HG03469 (cell line): ENCODE measurements at regions not wholly inside any gene's neighbourhood (a gene's known extent, or its start where the extent isn't known, plus 50 kb on each side); places are given as distances from the start of the nearest gene placed in this dataset.
"Not testable (repeated sequence)": the region's sequence is repeated elsewhere in the genome, so short reads cannot be mapped to it uniquely, and the experiment has no call there.

Experiments
- ATAC-seq: cut with Tn5 transposase; IDR thresholded peaks from one replicate; pipeline ENCODE4 v1.9.1; 2021; ENCODE audit warnings: mild to moderate bottlenecking, moderate library complexity, moderate number of reproducible peaks; ENCODE audit not compliant: unreplicated experiment

GRCh38 chr4:28007693-28008092 lies 1147.1 kb downstream of the STIM2 start:
- no peak for ATAC-seq

GRCh38 chr4:28009541-28009940 lies 1148.9 kb downstream of the STIM2 start:
- ATAC-seq = no peak

DNA sequence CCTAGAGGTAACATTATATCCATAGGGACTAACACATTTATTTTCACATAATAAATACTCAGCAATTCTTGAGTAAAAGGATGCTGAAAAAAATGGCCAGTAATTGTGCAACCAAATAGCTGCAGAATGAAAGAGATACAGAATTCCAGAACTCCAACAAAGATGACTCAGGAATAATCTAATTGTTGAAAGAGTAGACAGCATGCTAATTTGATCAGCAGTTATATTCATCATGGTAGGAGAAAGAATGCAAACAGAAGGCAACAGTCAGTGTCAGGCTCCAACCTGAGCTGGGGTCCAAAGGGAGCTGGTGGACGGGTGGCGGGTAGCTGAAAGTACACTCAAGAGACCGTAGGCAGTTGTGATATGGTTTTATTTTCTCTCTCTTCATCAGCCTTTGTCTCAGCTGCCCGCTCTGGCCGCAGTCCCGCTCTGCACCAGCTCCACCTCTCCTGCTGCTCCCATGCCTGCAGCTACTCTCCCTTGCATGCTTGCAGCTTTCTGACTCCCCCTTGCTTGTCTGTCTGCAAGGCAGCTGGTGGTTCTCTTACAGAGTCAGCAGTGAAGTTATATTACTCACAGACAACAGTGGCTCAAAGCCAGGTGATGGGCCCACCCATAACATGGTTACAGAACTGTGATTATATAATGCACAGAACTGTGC lies 1150.1 kb downstream of the STIM2 start:
- ATAC-seq = no peak

GRCh38 chr4:28014469-28014868 lies 1153.8 kb downstream of the STIM2 start:
- ATAC-seq = no peak

DNA sequence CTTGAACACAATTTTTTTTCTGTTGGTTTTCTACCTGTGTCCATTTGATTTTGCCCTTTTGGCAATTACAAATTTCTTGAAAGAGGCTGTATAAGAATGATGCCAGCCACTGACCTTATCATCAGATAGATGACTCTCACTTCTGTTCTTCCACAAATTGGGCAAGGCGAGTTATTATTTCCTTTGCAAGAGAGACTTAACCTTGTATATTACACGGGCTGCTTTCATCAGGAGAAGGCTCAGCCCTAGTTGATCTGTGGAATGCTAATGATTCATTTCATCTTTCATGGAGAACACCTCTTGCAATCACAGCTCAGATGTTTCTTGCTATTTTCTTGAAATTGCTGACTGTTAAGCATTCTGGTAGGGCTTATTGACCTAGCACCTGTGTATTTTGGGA lies 1155.4 kb downstream of the STIM2 start:
- no peak for ATAC-seq

GRCh38 chr4:28038253-28038652 lies 1177.6 kb downstream of the STIM2 start:
- ATAC-seq = not testable (repeated sequence)

- no peak for ATAC-seq
Measured at GRCh38 chr4:28062562-28062961, 1201.9 kb downstream of the STIM2 start.

DNA sequence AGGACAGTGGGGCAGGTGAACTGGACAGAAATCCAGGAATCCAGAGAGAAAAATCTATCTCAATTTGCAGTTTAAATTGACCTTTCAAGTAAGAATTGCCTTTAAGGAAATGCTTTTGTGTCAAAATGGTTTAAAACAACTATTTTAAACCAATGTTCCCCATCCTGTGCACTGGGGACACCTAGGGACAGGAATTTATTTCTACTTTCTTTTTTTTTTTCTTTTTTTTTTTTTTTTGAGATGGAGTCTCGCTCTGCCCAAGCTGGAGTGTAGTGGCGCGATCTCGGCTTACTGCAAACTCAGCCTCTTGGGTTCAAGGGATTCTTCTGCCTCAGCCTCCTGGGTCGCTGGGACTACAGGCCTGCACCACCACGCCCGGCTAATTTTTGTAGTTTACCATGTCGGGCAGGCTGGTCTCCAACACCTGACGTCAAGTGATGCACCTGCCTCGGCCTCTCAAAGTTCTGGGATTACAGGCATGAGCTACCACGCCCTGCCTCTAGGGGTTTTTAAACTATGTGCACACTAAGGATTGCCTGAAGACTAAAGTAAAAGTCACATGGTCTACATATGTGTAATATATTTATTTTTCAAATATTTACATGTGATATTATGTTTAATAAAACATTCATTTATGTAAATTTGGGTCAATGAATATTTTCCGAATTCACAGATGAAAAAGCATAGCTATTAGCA lies 1213.4 kb downstream of the STIM2 start:
- ATAC-seq = no peak

GRCh38 chr4:28075401-28075956 lies 1214.8 kb downstream of the STIM2 start:
- no peak for ATAC-seq

- not testable (repeated sequence) for ATAC-seq
Measured at GRCh38 chr4:28077203-28077602, 1216.6 kb downstream of the STIM2 start.

DNA sequence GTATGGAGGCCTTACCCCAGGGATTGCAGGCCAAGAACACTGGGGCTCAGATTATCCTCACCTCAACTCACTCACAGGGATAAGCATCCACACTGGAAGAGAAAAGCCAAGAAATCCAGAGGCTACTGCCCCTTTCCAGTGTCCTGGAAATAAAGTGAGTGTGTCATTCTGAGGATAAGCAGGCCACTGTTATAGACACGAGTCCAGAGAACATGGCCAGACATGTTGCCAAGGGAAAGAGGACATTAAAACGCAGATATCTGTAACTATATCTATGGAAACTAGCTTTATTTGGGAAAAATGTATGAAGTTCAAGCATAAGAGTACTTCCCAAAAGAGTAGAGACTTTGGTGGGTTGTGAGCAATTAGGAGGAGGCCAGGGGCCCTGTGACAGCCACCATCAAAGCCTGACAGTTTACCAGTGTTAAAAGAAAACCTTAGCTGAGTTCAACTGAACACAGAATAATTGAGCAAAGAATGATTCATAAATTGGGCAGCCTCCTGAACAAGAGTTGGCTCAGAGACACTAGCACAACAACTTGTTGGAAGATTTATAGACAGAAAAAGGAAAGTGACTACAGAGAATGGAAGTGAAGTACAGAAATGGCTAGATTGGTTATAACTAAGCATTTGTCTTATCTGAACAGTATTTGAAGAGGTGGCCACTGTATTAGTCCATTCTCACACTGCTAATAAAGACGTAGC lies 1222.2 kb downstream of the STIM2 start:
- ATAC-seq = no peak

- ATAC-seq = no peak
Measured at GRCh38 chr4:28092610-28093009, 1232.0 kb downstream of the STIM2 start.

- no peak for ATAC-seq
Measured at GRCh38 chr4:28093071-28093470, 1232.4 kb downstream of the STIM2 start.

- ATAC-seq = no peak
Measured at GRCh38 chr4:28101583-28101982, 1240.9 kb downstream of the STIM2 start.

GRCh38 chr4:28105271-28105859 lies 1244.7 kb downstream of the STIM2 start:
- ATAC-seq = no peak

GRCh38 chr4:28106155-28106554 lies 1245.5 kb downstream of the STIM2 start:
- no peak for ATAC-seq

DNA sequence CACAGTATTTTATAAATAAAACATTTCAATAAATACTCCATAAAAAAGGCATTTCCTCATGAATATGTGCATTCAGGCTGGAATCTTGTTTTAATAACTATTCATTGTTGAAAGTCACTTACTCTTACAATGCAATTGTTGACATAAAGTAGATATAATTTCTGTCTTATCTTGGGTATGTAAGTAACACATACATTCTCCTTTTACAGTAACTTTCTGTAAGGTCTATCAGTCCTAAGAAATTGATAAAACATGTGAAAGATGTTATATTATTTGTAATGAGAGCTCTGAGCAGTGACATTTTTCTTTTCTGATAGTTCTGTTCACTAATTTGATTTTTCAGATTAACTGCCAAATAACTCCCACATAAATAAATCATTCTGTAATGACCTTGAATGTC lies 1249.2 kb downstream of the STIM2 start:
- ATAC-seq = no peak

DNA sequence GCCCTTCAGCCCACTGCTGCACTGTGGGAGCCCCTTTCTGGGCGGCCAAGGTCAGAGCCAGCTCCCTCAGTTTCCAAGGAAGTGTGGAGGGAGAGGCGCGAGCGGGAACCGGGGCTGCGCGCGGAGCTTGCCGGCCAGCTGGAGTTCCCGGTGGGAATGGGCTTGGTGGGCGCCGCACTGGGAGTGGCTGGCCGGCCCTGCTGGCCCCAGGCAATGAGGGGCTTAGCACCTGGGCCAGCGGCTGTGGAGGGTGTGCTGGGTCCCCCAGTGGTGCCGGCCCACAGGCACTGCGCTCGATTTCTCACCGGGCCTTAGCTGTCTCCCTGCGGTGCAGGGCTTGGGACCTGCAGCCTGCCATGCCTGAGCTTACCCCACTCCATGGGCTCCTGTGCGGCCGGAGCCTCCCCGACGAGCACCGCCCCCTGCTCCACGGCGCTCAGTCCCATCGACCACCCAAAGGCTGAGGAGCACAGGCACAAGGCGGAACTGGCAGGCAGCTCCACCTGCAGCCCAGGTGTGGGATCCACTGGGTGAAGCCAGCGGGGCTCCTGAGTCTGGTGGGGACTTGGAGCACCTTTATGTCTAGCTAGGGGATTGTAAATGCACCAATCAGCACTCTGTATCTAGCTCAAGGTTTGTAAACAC lies 1252.2 kb downstream of the STIM2 start:
- ATAC-seq = not testable (repeated sequence)

DNA sequence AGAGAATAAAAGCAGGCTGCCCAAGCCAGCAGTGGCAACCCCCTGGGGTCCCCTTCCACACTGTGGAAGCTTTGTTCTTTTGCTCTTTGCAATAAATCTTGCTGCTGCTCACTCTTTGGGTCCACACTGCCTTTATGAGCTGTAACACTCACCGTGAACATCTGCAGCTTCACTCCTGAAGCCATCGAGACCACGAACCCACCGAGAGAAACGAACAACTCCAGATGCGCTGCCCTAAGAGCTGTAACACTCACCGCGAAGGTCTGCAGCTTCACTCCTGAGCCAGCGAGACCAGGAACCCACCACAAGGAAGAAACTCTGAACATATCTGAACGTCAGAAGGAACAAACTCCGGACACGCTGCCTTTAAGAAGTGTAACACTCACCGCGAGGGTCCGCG lies 1252.9 kb downstream of the STIM2 start:
- ATAC-seq = not testable (repeated sequence)

DNA sequence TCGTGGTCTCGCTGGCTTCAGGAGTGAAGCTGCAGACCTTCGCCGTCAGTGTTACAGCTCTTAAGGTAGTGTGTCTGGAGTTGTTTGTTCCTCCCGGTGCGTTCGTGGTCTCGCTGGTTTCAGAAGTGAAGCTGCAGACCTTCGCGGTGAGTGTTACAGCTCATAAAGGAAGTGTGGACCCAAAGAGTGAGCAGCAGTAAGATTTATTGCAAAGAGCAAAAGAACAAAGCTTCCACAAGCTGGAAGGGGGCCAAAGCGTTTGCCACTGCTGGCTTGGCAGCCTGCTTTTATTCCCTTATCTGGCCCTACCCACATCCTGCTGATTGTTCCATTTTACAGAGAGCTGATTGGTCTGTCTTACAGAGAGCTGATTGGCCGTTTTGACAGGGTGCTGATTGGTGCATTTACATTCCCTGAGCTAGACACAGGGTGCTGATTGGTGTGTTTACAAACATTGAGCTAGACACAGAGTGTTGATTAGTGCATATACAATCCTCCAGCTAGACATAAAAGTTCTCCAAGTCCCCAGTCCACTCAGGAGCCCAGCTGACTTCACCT lies 1256.0 kb downstream of the STIM2 start:
- ATAC-seq = not testable (repeated sequence)
